ENCODE measurements at regions not wholly inside any gene's neighbourhood (a gene's known extent, or its start where the extent isn't known, plus 50 kb on each side); places are given as distances from the start of the nearest gene placed in this dataset.

DNA sequence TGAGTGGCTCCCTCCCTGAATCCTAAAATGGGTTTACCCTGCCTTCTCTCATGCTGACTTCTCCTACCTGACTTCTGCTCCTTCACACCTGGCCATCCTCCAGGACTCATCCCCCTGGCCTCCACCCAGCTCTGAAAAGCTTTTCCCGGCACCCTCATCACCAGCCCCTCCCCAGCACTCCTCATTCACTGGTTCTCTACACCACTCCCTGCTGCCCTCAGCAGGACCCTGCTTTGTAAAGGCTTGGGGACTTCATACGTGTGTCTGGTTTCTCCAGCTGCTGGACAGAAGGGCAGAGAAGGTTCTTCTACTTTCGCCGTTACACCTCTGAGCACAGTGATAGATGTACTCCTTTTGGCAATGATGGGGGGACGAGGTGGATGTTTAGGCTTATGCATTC, 184.9 kb upstream of the UBE3A start:
- Histone ChIP-seq H4K5ac (ENCODE audit: insufficient read length, low read depth, low read length) (no peak overlapping the region), H3T11ph (ENCODE audit: low read length) (no peak overlapping the region), H4K91ac (ENCODE audit: insufficient read length, low read depth, low read length) (no peak overlapping the region), H3K4me1 (ENCODE audit: insufficient read depth, low read length) (no peaks in the 10 kb centered on the region), H2AK5ac (ENCODE audit: insufficient read length, low read length) (no peak overlapping the region), H3K18ac (ENCODE audit: insufficient read length, low read depth, low read length) (no peak overlapping the region), H2BK5ac (ENCODE audit: insufficient read length, low read length) (no peak overlapping the region), H2BK12ac (ENCODE audit: insufficient read length, low read depth, low read length) (no peak overlapping the region), H2AFZ (ENCODE audit: low read length) (no peak overlapping the region), H2BK120ac (ENCODE audit: low read depth, low read length, poor library complexity, severe bottlenecking) (no peak overlapping the region), H3K27me3 (ENCODE audit: insufficient read depth, low read length) (no peaks in the 10 kb centered on the region), H2BK15ac (ENCODE audit: low read depth, low read length) (no peak overlapping the region), H3K14ac (ENCODE audit: insufficient read depth, low read length) (no peak overlapping the region; the same call in 1 of the 2 replicates), H3K79me1 (ENCODE audit: insufficient read depth, low read depth, low read length, poor library complexity, severe bottlenecking) (no peaks in the 10 kb centered on the region), H3K4me2 (ENCODE audit: insufficient read depth, insufficient read length, low read length) (no peak overlapping the region), H4K8ac (replicated peaks; ENCODE audit: insufficient read length, low read depth, low read length) (no peak overlapping the region), H3K23ac (ENCODE audit: insufficient read length, low read depth, low read length) (no peak overlapping the region), H3K56ac (ENCODE audit: insufficient read length, low read depth, low read length) (no peak overlapping the region), H4K20me1 (ENCODE audit: control insufficient read depth, insufficient read depth, insufficient read length) (no peaks in the 10 kb centered on the region), H3K79me2 (ENCODE audit: insufficient read depth, low read length) (no peaks in the 10 kb centered on the region), H3K27ac (ENCODE audit: insufficient read length, low read depth, low read length) (no peak overlapping the region), H3K9me3 (ENCODE audit: control insufficient read depth, low read depth, low read length) (no peaks in the 10 kb centered on the region), H3K23me2 (ENCODE audit: insufficient read length, low read depth, low read length, poor library complexity, severe bottlenecking) (no peaks in the 10 kb centered on the region), H3K9ac (ENCODE audit: extremely low read depth, insufficient read length, low read length) (no peak overlapping the region), H2BK20ac (ENCODE audit: low read depth, low read length, poor library complexity, severe bottlenecking) (no peak overlapping the region), H3K4ac (ENCODE audit: low read depth, low read length) (no peak overlapping the region)
- no CpG with 5 or more reads among the region's 5 CpGs for WGBS (ENCODE audit: extremely low coverage, insufficient read length, low lambda C conversion rate)
- TF ChIP-seq, protein P1, sequence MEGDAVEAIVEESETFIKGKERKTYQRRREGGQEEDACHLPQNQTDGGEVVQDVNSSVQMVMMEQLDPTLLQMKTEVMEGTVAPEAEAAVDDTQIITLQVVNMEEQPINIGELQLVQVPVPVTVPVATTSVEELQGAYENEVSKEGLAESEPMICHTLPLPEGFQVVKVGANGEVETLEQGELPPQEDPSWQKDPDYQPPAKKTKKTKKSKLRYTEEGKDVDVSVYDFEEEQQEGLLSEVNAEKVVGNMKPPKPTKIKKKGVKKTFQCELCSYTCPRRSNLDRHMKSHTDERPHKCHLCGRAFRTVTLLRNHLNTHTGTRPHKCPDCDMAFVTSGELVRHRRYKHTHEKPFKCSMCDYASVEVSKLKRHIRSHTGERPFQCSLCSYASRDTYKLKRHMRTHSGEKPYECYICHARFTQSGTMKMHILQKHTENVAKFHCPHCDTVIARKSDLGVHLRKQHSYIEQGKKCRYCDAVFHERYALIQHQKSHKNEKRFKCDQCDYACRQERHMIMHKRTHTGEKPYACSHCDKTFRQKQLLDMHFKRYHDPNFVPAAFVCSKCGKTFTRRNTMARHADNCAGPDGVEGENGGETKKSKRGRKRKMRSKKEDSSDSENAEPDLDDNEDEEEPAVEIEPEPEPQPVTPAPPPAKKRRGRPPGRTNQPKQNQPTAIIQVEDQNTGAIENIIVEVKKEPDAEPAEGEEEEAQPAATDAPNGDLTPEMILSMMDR (conservative IDR thresholded peaks at IDR 0.05): no peak
- Mint-ChIP-seq H3K36me3 (ENCODE audit: insufficient read depth in 1 of 3, low read depth in 3 of 3) (no peaks in the 10 kb centered on the region; a peak in 1 of 7 replicates), H3K4me1 (no peaks in the 10 kb centered on the region), H3K27ac (no peak overlapping the region), H3K4me3 (no peak overlapping the region), H3K9me3 (no peaks in the 10 kb centered on the region; a peak in 1 of 5 replicates), H3K27me3 (ENCODE audit: low read depth) (peaks cover 82% of the 10 kb centered on the region)
- DNase-seq: no peak
